Breast epithelium (tissue), 3 donors: ENCODE measurements at regions not wholly inside any gene's neighbourhood (a gene's known extent, or its start where the extent isn't known, plus 50 kb on each side); places are given as distances from the start of the nearest gene placed in this dataset.

Experiments used
- POLR2AphosphoS5 ChIP-seq, 3 donors: sonication (generic); formaldehyde crosslinking; IDR thresholded peaks; one replicate each; pipeline ENCODE4 v1.6.1; 2017; ENCODE audit warnings: antibody characterized with exemption in 3 of 3
- TF ChIP-seq, protein P1 (sequence below), 3 donors: fragments of 450-650 bp; IDR thresholded peaks; one replicate each; pipeline ENCODE4 v1.5.1; 2016 to 2017; ENCODE audit warnings: antibody characterized with exemption in 3 of 3, mild to moderate bottlenecking in 3 of 3, moderate library complexity in 3 of 3

DNA sequence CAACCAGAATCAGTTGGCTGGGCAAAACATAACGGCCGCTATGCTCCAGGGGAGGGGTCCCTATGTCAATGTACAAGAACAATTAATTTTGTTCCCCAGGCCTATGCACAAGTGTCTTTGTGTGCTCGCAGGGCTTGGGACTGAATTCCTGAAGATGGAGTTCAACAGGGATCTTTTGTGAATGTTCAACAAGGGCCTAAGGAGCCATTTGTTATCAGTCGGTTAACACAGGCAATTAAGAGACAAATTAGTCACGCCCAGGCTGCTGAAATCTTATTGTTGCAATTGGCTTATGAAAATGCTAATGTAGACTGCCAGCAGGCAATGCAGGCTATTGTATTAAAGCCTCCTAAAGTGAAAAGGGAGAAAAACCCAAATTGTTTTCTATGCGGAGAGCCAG is 117.5 kb downstream of the ZNF429 start:
- TF ChIP-seq, protein P1, sequence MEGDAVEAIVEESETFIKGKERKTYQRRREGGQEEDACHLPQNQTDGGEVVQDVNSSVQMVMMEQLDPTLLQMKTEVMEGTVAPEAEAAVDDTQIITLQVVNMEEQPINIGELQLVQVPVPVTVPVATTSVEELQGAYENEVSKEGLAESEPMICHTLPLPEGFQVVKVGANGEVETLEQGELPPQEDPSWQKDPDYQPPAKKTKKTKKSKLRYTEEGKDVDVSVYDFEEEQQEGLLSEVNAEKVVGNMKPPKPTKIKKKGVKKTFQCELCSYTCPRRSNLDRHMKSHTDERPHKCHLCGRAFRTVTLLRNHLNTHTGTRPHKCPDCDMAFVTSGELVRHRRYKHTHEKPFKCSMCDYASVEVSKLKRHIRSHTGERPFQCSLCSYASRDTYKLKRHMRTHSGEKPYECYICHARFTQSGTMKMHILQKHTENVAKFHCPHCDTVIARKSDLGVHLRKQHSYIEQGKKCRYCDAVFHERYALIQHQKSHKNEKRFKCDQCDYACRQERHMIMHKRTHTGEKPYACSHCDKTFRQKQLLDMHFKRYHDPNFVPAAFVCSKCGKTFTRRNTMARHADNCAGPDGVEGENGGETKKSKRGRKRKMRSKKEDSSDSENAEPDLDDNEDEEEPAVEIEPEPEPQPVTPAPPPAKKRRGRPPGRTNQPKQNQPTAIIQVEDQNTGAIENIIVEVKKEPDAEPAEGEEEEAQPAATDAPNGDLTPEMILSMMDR (IDR thresholded peaks at IDR 0.05), result no peak
- TF ChIP-seq POLR2AphosphoS5 (IDR thresholded peaks at IDR 0.05), result no peak
